Mammary epithelial cell (primary cell): ENCODE measurements at regions not wholly inside any gene's neighbourhood (a gene's known extent, or its start where the extent isn't known, plus 50 kb on each side); places are given as distances from the start of the nearest gene placed in this dataset.

Source experiments
- EZH2 ChIP-seq: IDR thresholded peaks from 2 replicates; pipeline ENCODE4 v1.6.1; 2012; ENCODE audit warnings: low read length, inconsistent platforms, borderline replicate concordance
- TF ChIP-seq, protein P1 (sequence below), 2 donors: IDR thresholded peaks in 1 of 2; conservative IDR thresholded peaks in 1 of 2; 2 replicates each; pipeline ENCODE4 v1.5.1; 2011 to 2012; ENCODE audit warnings: inconsistent platforms in 2 of 2, low read length in 2 of 2, mild to moderate bottlenecking in 2 of 2, control low read depth in 1 of 2, low read depth in 1 of 2; ENCODE audit not compliant: insufficient read depth in 1 of 2; ENCODE audit errors: extremely low read depth in 1 of 2

DNA sequence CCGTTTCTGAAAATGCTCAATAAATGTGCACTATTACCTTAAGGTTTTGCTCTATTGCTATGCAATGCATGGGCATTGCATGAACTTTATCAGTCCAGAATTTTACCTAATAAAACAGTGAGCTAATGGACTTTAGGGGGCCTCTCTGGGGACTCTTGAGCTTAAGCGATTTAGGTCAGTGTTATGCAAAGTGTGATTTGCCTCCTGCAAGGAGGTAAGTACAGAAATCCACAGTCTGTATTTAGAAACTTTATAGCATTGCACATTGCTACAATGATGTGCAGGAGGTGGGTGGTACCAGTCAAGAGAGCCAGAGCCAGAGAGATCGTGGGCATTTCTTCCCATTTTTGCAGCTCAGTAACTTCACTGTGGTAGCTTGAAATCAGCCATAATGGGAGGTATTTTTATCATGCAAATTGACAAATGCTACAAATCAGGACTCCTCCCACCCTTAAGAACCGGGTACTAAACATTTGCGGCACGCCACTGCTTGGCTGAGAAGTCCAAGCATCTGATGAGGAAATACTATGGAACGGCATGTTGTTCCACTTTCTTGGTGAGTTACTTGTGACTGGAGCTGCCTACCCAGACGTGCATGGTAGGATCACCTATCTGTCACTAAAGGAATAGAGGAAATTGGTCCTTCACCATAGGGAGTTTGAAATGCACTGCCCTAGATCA, 174.6 kb upstream of the PGRMC2 start:
- TF ChIP-seq, protein P1, sequence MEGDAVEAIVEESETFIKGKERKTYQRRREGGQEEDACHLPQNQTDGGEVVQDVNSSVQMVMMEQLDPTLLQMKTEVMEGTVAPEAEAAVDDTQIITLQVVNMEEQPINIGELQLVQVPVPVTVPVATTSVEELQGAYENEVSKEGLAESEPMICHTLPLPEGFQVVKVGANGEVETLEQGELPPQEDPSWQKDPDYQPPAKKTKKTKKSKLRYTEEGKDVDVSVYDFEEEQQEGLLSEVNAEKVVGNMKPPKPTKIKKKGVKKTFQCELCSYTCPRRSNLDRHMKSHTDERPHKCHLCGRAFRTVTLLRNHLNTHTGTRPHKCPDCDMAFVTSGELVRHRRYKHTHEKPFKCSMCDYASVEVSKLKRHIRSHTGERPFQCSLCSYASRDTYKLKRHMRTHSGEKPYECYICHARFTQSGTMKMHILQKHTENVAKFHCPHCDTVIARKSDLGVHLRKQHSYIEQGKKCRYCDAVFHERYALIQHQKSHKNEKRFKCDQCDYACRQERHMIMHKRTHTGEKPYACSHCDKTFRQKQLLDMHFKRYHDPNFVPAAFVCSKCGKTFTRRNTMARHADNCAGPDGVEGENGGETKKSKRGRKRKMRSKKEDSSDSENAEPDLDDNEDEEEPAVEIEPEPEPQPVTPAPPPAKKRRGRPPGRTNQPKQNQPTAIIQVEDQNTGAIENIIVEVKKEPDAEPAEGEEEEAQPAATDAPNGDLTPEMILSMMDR (conservative IDR thresholded peaks at IDR 0.05 in 1 of 2, IDR thresholded peaks at IDR 0.05 in 1 of 2; ENCODE audit: extremely low read depth in 1 of 2, insufficient read depth in 1 of 2, low read depth in 1 of 2, low read length in 2 of 2): no peak
- no peak for TF ChIP-seq EZH2
